ENCODE measurements at regions not wholly inside any gene's neighbourhood (a gene's known extent, or its start where the extent isn't known, plus 50 kb on each side); places are given as distances from the start of the nearest gene placed in this dataset.

GRCh38 chr2:185391543-185391942 is 347.1 kb upstream of the FSIP2 start:
- TF ChIP-seq POLR2A (IDR thresholded peaks at IDR 0.05) (no peak), CTCF (IDR thresholded peaks at IDR 0.05) (no peak)

Data from esophagus squamous epithelium (tissue), 4 donors.